ENCODE measurements at regions not wholly inside any gene's neighbourhood (a gene's known extent, or its start where the extent isn't known, plus 50 kb on each side); places are given as distances from the start of the nearest gene placed in this dataset.

- no peak for TF ChIP-seq CTCF (IDR thresholded peaks at IDR 0.05; ENCODE audit: poor library complexity)
- TF ChIP-seq EZH2 (IDR thresholded peaks at IDR 0.05; ENCODE audit: borderline replicate concordance), result no peak
Observed at GRCh38 chr12:107226126-107226525, 132.8 kb upstream of the CRY1 start.
